Left renal pelvis (tissue), 4 donors: ENCODE measurements at regions not wholly inside any gene's neighbourhood (a gene's known extent, or its start where the extent isn't known, plus 50 kb on each side); places are given as distances from the start of the nearest gene placed in this dataset.

Source experiments
- DNase-seq, 4 donors: peaks; one replicate each; pipeline ENCODE4 v3.0.0-alpha.2; 2013; ENCODE audit warnings: low read depth in 4 of 4, low spot score in 3 of 4

- DNase-seq = no peak
Measured at GRCh38 chr12:43123461-43123860, 428.5 kb downstream of the ADAMTS20 start.

GRCh38 chr12:43120150-43120549 is 431.9 kb downstream of the ADAMTS20 start:
- DNase-seq = no peak

- no peak for DNase-seq
Measured at GRCh38 chr12:43118881-43119280, 433.1 kb downstream of the ADAMTS20 start.

- no peak for DNase-seq
Measured at GRCh38 chr12:43118234-43118633, 433.8 kb downstream of the ADAMTS20 start.

GRCh38 chr12:43117226-43117930 is 434.6 kb downstream of the ADAMTS20 start:
- no peak for DNase-seq

DNA sequence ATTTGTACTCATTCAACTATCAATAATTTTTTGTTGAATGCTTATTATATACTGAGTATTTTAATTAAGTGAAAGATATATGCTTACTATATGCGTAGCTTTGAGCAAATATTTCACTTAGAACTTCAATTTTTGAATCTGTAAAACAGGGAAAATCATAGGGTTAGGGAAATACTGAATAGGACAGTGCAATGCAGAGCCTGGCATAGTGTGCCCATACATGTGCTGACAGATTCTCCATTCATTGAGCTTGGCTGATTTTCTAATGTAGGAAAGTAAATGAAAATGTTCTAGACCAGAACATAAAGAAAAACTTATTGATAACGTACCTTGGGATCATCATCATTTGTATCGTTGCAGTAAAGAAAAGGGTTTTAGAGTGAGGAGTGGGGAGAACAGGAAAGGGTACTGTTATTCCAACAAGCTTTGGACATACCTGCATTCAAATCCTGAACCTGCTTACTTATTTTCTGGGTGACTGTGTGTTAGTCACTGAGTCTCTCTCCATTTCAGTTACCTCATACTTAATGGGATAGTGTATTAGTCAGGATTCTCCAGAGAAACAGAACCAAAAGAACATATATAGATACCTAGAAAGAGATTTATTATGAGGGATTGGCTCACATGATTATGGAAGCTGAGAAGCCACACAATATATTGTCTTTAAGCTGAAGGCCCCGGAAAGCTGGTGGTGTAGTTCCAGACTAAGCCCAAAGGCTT is 436.4 kb downstream of the ADAMTS20 start:
- DNase-seq = no peak

- DNase-seq = no peak
Measured at GRCh38 chr12:43114316-43114715, 437.7 kb downstream of the ADAMTS20 start.

DNA sequence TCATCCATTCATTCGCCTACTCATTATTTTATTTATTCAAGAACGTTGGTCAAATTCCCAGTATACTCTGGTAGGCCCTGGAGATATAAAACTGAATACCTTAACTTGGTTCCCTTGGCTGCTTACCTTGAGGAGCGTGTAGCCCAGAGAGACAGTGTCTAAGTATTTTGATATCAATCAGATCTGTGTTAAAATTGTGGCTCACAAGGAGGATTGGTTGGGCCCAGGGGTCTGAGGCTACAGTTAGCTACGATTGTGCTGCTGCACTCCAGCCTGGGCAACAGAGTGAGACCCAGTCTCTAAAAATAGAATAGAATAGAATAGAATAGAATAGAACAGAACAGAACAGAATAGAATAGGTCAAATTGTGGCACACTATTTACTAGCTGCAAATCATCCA is 438.4 kb downstream of the ADAMTS20 start:
- DNase-seq = no peak

GRCh38 chr12:43113135-43113534 is 438.9 kb downstream of the ADAMTS20 start:
- DNase-seq = no peak

DNA sequence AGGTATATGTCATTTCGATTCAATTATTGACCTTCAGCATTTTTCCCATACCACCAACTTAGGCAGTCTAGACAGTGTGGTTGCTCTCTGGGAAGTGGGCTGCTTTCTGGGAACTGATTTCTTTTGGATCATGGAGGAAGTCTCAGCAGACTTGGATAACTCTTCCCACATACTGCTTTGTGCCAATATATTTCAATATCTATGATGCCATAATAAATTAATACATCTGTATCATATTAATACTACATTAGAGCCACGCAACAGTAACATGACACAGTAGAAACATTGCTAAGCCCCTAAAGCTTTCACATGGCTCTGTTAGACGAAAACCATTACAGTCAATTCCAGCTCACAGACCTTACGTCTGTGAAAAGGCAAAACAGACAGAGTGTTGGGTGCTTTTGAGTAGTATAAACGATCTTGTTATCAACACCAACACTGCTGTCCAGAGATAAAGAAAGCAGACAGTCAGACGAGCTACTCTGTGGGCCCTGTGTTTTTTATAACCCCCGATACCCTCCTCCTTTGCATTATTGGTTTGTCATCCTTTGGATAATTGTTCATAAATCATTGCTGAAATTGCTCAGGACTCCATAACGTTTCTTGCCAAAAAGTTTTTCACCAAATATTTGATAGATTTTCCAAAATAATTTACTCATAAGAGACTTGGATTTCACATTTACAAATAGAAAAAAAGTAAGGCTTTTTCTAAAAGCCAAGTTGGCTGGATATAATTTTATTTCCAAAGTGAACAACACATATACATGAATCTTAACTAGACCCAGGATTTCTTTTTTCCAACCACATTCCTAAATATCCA is 439.7 kb downstream of the ADAMTS20 start:
- DNase-seq = no peak

GRCh38 chr12:43111608-43112007 is 440.4 kb downstream of the ADAMTS20 start:
- no peak for DNase-seq

GRCh38 chr12:43109631-43110345 is 442.2 kb downstream of the ADAMTS20 start:
- no peak for DNase-seq

GRCh38 chr12:43108656-43109055 is 443.3 kb downstream of the ADAMTS20 start:
- no peak for DNase-seq

DNA sequence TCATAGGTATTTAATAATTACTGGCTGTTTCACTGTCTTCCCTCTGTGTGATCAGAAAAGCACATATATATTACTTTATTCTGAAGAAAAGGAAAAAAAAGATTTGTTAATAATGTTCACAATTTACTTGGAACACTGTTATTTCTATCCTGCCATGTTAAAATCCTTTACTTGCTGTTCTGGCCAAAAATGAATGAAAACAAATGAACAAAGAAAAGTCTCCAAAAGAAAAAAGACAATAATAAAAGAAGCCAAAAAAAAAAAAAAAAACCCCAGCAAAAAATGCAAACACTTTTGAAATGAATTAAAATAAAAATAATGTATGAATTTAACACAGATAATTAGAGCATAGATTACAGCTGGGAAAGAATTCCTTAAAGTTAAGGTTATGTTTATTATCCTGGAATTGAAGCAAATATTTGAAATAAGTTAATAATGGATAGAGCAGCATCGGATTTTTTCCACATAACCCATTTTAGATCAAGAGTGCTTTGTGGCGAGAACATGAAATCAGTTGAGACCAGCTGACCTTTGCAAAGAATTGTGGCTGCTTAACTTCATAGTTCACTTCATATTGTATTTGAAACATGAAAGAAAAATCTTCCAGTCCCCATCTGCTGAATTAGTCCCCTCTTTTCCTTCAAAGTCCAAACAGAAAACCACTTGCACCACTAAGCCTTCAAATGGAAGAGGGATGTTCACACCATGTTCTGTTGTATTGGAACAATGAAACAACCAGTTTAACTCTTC is 444.8 kb downstream of the ADAMTS20 start:
- DNase-seq = no peak

- no peak for DNase-seq
Measured at GRCh38 chr12:43106355-43106754, 445.6 kb downstream of the ADAMTS20 start.

DNA sequence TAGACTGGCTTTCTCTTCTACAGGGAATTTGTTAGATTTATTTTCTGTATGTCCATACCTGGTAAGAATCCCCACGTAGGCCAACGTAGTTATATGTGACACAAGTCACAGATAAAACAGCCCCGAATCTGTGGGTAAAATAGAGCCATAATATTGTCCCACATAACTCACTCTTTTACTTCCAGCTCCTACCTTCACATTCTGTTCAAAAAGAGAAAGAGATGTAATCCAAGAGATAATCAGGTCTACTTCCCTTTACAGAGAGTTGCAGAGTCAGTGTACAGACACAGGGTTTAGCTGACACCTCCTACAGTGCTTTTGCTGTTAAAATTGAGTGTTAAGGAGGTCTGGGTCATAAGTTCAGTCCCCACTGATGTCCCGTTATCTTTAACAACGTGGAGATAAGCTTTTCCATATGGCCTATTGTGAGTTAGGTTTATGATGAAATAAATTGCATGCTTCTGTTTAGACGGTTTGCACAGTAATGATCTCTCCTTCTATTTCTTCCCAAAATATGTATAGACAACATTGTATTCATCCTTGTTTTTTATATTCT is 446.5 kb downstream of the ADAMTS20 start:
- no peak for DNase-seq

GRCh38 chr12:43104494-43104893 is 447.5 kb downstream of the ADAMTS20 start:
- DNase-seq = no peak

DNA sequence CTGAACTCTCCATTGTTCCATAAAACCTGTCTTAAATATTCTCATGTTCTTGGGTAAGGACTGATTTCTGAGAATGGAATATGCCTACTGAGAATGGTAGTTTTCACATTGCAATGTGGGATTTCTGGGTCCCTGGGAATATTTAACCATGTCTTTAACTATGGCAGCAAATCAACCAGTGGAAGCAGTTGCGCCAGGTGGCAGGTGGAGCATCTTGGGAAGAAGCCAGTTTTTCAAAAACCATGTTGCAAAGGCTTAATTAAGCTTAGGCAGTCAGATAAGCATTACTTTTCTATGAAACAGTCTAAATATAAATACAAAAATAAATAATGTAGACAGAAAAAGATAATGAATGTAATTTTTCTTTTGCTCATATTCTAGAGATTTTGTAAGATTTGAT is 448.1 kb downstream of the ADAMTS20 start:
- DNase-seq = no peak

DNA sequence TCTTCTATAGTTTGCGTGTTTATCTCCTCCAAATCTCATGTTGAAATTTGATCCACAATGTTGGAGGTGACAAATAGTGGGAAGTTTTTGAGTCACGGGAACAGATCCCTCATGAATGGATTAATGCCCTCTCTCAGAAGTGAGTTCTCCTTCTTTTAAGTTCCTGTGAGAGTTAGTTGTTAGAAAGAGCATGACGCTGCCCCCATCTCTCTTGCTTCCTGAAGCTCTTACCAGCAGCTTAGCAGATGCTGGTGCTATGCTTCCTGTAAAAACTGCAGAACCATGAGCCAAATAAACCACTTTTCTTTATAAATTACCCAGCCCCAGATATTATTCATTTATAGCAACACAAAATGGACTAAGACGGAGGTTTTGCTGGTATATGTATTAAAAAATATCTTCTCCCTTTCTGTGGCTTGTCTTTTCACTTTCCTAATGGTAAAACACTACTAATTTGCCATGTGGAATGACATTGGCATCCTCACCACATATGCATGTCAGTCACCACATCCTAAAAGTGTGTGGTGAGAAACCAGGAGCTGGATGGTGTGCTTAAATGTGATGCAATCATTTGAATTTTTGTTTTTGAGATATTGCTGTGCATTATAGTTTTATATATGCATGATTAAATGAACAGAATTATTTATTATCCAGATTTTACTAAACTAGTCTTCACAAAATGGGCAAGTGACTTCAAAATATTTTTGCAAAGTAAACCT is 449.3 kb downstream of the ADAMTS20 start:
- no peak for DNase-seq
